ENCODE measurements at regions not wholly inside any gene's neighbourhood (a gene's known extent, or its start where the extent isn't known, plus 50 kb on each side); places are given as distances from the start of the nearest gene placed in this dataset.

DNA sequence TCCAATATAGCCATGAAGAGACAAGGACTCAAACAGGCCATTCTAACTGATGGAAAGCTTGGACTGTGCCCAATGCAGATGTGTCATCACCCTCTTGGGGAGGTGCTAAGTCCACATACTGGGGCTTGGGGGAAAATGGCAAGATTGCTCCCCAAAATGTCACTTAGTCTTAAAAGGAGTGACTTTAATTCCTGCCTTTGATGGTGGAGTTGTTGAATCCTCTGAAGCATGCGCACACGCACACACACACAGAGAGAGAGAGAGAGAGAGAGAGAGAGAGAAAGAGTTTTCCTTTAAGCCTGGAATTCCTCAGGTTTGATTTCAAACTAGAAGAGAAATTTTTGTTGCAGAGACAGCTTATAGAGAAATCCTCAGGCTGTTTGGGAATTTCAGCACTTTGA is 161.9 kb upstream of the GAS1 start:
- Histone ChIP-seq H3K27ac (ENCODE audit: low read length) (no peak overlapping the region), H3K9me3 (no peaks in the 10 kb centered on the region), H3K4me1 (ENCODE audit: control insufficient read depth in 1 of 2, extremely low read depth in 1 of 2, insufficient read depth in 2 of 2, low read length in 2 of 2) (no peaks in the 10 kb centered on the region), H3K4me3 (ENCODE audit: control insufficient read depth in 1 of 2, extremely low read depth in 1 of 2, low read length in 1 of 2) (no peak overlapping the region), H3K27me3 (replicated peaks in 1 of 2; ENCODE audit: control insufficient read depth in 2 of 2, extremely low read depth in 1 of 2, insufficient read depth in 2 of 2, low read length in 1 of 2) (no peaks in the 10 kb centered on the region), H3K36me3 (ENCODE audit: control insufficient read depth in 2 of 2, extremely low read depth in 1 of 2, insufficient read depth in 1 of 2, low read length in 1 of 2) (no peaks in the 10 kb centered on the region)
- Mint-ChIP-seq H3K36me3 (no peaks in the 10 kb centered on the region), H3K4me3 (no peak overlapping the region), H3K27me3 (peaks cover 7 to 9% of the 10 kb centered on the region in 2 donors), H3K9me3 (peaks cover 0 to 3% (median 0%) of the 10 kb centered on the region in 3 donors), H3K27ac (no peak overlapping the region), H3K4me1 (no peaks in the 10 kb centered on the region)
- POLR2A ChIA-PET = no interaction called here
- WGBS (ENCODE audit: insufficient coverage) = no CpG with 5 or more reads among the region's 2 CpGs
- no peak for DNase-seq
- ATAC-seq (replicated peaks in 1 of 4) = no peak
- CTCF ChIA-PET = no interaction called here

DNA sequence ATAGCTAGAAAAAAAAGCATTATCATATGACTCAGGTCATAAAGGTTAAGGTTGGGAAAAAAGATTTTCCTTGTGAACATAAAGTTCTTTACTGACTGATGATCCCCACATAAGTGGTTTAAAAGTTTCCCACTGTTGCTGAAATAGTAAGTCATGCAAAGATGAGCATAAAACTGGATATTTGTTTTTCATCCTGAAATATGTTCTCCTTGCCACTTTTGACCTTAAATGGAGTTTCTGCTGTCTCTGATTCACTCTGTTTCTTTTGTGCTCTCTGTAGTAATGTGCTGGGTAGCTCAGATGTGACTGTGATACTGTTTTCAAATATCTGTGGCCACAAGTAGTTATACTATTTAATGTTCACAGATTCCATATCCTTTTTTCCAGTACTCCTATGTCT is 162.5 kb upstream of the GAS1 start:
- no peak for DNase-seq
- no peak overlapping the region for H3K27ac Mint-ChIP-seq
- Histone ChIP-seq H3K36me3 (ENCODE audit: control insufficient read depth in 2 of 2, extremely low read depth in 1 of 2, insufficient read depth in 1 of 2, low read length in 1 of 2) (no peaks in the 10 kb centered on the region), H3K27ac (ENCODE audit: low read length) (no peak overlapping the region), H3K4me1 (ENCODE audit: control insufficient read depth in 1 of 2, extremely low read depth in 1 of 2, insufficient read depth in 2 of 2, low read length in 2 of 2) (no peaks in the 10 kb centered on the region), H3K4me3 (ENCODE audit: control insufficient read depth in 1 of 2, extremely low read depth in 1 of 2, low read length in 1 of 2) (no peak overlapping the region), H3K27me3 (replicated peaks in 1 of 2; ENCODE audit: control insufficient read depth in 2 of 2, extremely low read depth in 1 of 2, insufficient read depth in 2 of 2, low read length in 1 of 2) (no peaks in the 10 kb centered on the region), H3K9me3 (no peaks in the 10 kb centered on the region)
- H3K36me3 Mint-ChIP-seq = no peaks in the 10 kb centered on the region
- CTCF ChIA-PET = no interaction called here
- H3K27me3 Mint-ChIP-seq = peaks cover 7 to 9% of the 10 kb centered on the region in 2 donors
- POLR2A ChIA-PET = no interaction called here
- no peak for ATAC-seq (replicated peaks in 1 of 4)
- H3K4me3 Mint-ChIP-seq = no peak overlapping the region
- H3K9me3 Mint-ChIP-seq = peaks cover 0 to 3% (median 0%) of the 10 kb centered on the region in 3 donors
- no peaks in the 10 kb centered on the region for H3K4me1 Mint-ChIP-seq

DNA sequence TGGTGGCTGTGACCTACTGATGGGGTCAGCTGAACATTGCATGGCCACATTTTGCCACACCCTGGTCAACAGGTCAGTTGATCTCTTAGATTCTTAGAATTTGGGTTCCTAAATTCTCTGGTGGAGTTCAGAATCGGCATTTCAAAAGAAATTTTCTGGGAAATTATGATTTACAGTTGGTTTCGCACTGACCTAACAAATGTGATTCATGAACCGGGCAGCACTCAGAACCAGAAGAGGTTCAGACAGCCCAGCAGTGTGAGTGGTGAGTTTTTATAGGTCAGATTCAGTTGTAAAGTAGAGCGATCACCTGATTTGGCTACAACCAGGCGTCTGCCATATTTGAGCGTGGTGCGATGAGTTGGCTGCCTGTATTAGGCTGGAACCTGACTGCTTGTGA is 163.7 kb upstream of the GAS1 start:
- H3K27ac Mint-ChIP-seq = no peak overlapping the region
- no peaks in the 10 kb centered on the region for H3K36me3 Mint-ChIP-seq
- Histone ChIP-seq H3K27ac (ENCODE audit: low read length) (no peak overlapping the region), H3K4me3 (ENCODE audit: control insufficient read depth in 1 of 2, extremely low read depth in 1 of 2, low read length in 1 of 2) (no peak overlapping the region), H3K4me1 (ENCODE audit: control insufficient read depth in 1 of 2, extremely low read depth in 1 of 2, insufficient read depth in 2 of 2, low read length in 2 of 2) (no peaks in the 10 kb centered on the region), H3K36me3 (ENCODE audit: control insufficient read depth in 2 of 2, extremely low read depth in 1 of 2, insufficient read depth in 1 of 2, low read length in 1 of 2) (no peaks in the 10 kb centered on the region), H3K9me3 (no peaks in the 10 kb centered on the region), H3K27me3 (replicated peaks in 1 of 2; ENCODE audit: control insufficient read depth in 2 of 2, extremely low read depth in 1 of 2, insufficient read depth in 2 of 2, low read length in 1 of 2) (no peaks in the 10 kb centered on the region)
- ATAC-seq (replicated peaks in 1 of 4) (no peak), DNase-seq (no peak)
- 92% methylated on average over 3 of the region's 7 CpGs for WGBS (ENCODE audit: insufficient coverage)
- ChIA-PET CTCF (interaction anchor here in 1 of 2 donors (0.7 kb wide), 1 partner anchor 134 kb away, joined by 4 read pairs; no protein-coding TSS in a partner anchor), POLR2A (no interaction called here)
- H3K27me3 Mint-ChIP-seq = peaks cover 0 to 4% of the 10 kb centered on the region in 2 donors
- H3K4me1 Mint-ChIP-seq = no peaks in the 10 kb centered on the region
- peaks cover 0 to 9% (median 0%) of the 10 kb centered on the region in 3 donors for H3K9me3 Mint-ChIP-seq
- H3K4me3 Mint-ChIP-seq = no peak overlapping the region

DNA sequence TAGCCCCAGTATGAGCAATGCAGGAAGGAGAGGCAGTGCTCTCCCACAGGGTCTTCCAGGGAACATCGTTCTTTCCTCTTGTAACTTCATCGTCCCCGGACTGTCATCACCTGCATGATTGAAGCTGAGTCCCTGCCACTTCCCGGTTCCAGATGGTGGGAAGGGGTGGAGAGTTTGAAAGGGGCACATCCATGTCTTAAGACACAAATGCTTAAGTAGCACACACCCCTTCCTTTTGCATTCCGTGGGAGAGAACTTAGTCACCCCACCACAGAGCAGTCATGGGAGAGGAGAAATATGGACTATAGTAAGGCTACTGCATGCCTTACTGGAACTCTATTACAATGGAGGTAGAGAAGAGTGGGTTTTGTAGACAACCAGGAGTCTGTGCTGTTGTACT is 165.3 kb upstream of the GAS1 start:
- Histone ChIP-seq H3K4me3 (ENCODE audit: control insufficient read depth in 1 of 2, extremely low read depth in 1 of 2, low read length in 1 of 2) (no peak overlapping the region), H3K27ac (ENCODE audit: low read length) (no peak overlapping the region), H3K36me3 (ENCODE audit: control insufficient read depth in 2 of 2, extremely low read depth in 1 of 2, insufficient read depth in 1 of 2, low read length in 1 of 2) (no peaks in the 10 kb centered on the region), H3K9me3 (no peaks in the 10 kb centered on the region), H3K4me1 (ENCODE audit: control insufficient read depth in 1 of 2, extremely low read depth in 1 of 2, insufficient read depth in 2 of 2, low read length in 2 of 2) (no peaks in the 10 kb centered on the region), H3K27me3 (replicated peaks in 1 of 2; ENCODE audit: control insufficient read depth in 2 of 2, extremely low read depth in 1 of 2, insufficient read depth in 2 of 2, low read length in 1 of 2) (no peaks in the 10 kb centered on the region)
- no peaks in the 10 kb centered on the region for H3K4me1 Mint-ChIP-seq
- ATAC-seq (replicated peaks in 1 of 4) = no peak
- no peaks in the 10 kb centered on the region for H3K27me3 Mint-ChIP-seq
- H3K4me3 Mint-ChIP-seq = no peak overlapping the region
- POLR2A ChIA-PET = no interaction called here
- H3K36me3 Mint-ChIP-seq = no peaks in the 10 kb centered on the region
- 100% methylated on average over 1 of the region's 5 CpGs for WGBS (ENCODE audit: insufficient coverage)
- no peak for DNase-seq
- H3K27ac Mint-ChIP-seq = no peak overlapping the region
- H3K9me3 Mint-ChIP-seq = peaks cover 0 to 9% (median 0%) of the 10 kb centered on the region in 3 donors
- CTCF ChIA-PET = no interaction called here

DNA sequence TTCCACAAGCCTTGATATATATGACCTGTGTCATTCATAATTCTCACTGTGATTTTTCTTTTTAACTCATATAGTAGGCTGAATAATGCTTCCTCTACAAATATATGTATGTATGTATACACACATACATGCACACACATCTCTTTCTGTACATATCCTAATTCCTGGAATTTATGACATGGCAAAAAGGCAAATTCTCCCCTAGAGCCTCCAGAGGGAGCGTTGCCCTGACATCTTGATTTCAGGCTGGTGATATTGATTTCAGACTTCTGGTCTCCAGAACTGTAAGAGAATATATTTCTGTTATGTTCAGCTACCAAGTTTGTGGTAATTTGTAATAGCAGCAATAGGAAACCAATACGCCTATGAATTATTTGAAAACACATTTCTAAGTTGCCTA is 166.6 kb upstream of the GAS1 start:
- DNase-seq (no peak), ATAC-seq (replicated peaks in 1 of 4) (no peak)
- H3K9me3 Mint-ChIP-seq = peaks cover 0 to 9% (median 0%) of the 10 kb centered on the region in 3 donors
- no peaks in the 10 kb centered on the region for H3K4me1 Mint-ChIP-seq
- CTCF ChIA-PET = no interaction called here
- POLR2A ChIA-PET = no interaction called here
- H3K9me3 ChIP-seq = no peaks in the 10 kb centered on the region
- H3K27me3 ChIP-seq (replicated peaks in 1 of 2; ENCODE audit: control insufficient read depth in 2 of 2, extremely low read depth in 1 of 2, insufficient read depth in 2 of 2, low read length in 1 of 2) = no peaks in the 10 kb centered on the region
- no peaks in the 10 kb centered on the region for H3K4me1 ChIP-seq (ENCODE audit: control insufficient read depth in 1 of 2, extremely low read depth in 1 of 2, insufficient read depth in 2 of 2, low read length in 2 of 2)
- no peak overlapping the region for H3K4me3 ChIP-seq (ENCODE audit: control insufficient read depth in 1 of 2, extremely low read depth in 1 of 2, low read length in 1 of 2)
- H3K27me3 Mint-ChIP-seq = no peaks in the 10 kb centered on the region
- no peak overlapping the region for H3K4me3 Mint-ChIP-seq
- H3K36me3 ChIP-seq (ENCODE audit: control insufficient read depth in 2 of 2, extremely low read depth in 1 of 2, insufficient read depth in 1 of 2, low read length in 1 of 2) = no peaks in the 10 kb centered on the region
- no CpG with 5 or more reads among the region's 2 CpGs for WGBS (ENCODE audit: insufficient coverage)
- no peak overlapping the region for H3K27ac ChIP-seq (ENCODE audit: low read length)
- no peaks in the 10 kb centered on the region for H3K36me3 Mint-ChIP-seq
- H3K27ac Mint-ChIP-seq = no peak overlapping the region

DNA sequence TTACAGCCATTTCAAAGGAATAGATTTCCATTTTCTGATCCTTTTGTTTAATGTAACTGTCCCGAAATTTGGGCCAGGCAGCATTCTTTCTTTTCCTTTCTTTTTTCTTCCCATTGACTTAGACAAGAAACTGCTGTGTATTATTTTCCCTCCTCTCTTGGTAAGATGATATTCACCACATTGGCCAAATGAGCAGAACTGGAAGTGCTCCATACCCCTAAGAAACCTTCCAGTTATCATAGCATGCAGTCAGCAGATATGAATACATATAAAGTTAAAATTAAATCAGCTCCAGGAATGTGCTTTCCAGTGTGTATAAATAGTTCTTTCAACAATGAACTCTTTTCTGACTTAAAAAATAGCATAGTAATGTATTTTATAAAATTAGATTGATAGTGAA is 168.5 kb upstream of the GAS1 start:
- H3K27me3 ChIP-seq (replicated peaks in 1 of 2; ENCODE audit: control insufficient read depth in 2 of 2, extremely low read depth in 1 of 2, insufficient read depth in 2 of 2, low read length in 1 of 2) = peaks cover 0 to 3% of the 10 kb centered on the region in 2 experiments
- Mint-ChIP-seq H3K4me1 (no peaks in the 10 kb centered on the region), H3K36me3 (no peaks in the 10 kb centered on the region), H3K9me3 (peaks cover 0 to 9% (median 0%) of the 10 kb centered on the region in 3 donors), H3K4me3 (no peak overlapping the region), H3K27me3 (peaks cover 5 to 9% of the 10 kb centered on the region in 2 donors), H3K27ac (no peak overlapping the region)
- CTCF ChIA-PET = no interaction called here
- WGBS (ENCODE audit: insufficient coverage) = 57% methylated on average over 1 of the region's 1 CpG
- no peak overlapping the region for H3K4me3 ChIP-seq (ENCODE audit: control insufficient read depth in 1 of 2, extremely low read depth in 1 of 2, low read length in 1 of 2)
- POLR2A ChIA-PET = no interaction called here
- no peaks in the 10 kb centered on the region for H3K9me3 ChIP-seq
- no peaks in the 10 kb centered on the region for H3K36me3 ChIP-seq (ENCODE audit: control insufficient read depth in 2 of 2, extremely low read depth in 1 of 2, insufficient read depth in 1 of 2, low read length in 1 of 2)
- ATAC-seq (replicated peaks in 1 of 4) (no peak), DNase-seq (no peak)
- no peak overlapping the region for H3K27ac ChIP-seq (ENCODE audit: low read length)
- no peaks in the 10 kb centered on the region for H3K4me1 ChIP-seq (ENCODE audit: control insufficient read depth in 1 of 2, extremely low read depth in 1 of 2, insufficient read depth in 2 of 2, low read length in 2 of 2)

DNA sequence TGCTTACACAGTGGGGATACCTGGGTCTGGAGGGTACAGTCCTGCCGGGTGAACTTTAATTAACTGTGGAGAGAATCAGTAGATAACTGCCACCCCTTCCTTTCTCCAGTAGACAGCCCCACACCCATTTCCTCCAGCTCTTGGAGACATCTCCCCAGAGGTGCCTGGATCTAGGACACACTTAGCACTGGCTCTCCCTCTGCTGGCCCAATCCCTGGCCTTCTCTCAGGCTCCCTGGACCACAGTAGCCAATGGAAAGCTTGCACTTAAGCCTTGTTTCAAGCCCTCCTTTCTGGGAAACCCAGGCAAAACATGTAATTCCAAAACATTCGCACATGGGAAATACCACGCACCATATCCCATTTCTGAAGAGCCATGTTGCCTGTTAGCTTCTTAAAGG is 169.2 kb upstream of the GAS1 start:
- Histone ChIP-seq H3K27ac (ENCODE audit: low read length) (no peak overlapping the region), H3K4me1 (ENCODE audit: control insufficient read depth in 1 of 2, extremely low read depth in 1 of 2, insufficient read depth in 2 of 2, low read length in 2 of 2) (no peaks in the 10 kb centered on the region), H3K27me3 (replicated peaks in 1 of 2; ENCODE audit: control insufficient read depth in 2 of 2, extremely low read depth in 1 of 2, insufficient read depth in 2 of 2, low read length in 1 of 2) (peaks cover 0 to 3% of the 10 kb centered on the region in 2 experiments), H3K9me3 (no peaks in the 10 kb centered on the region), H3K4me3 (ENCODE audit: control insufficient read depth in 1 of 2, extremely low read depth in 1 of 2, low read length in 1 of 2) (no peak overlapping the region), H3K36me3 (ENCODE audit: control insufficient read depth in 2 of 2, extremely low read depth in 1 of 2, insufficient read depth in 1 of 2, low read length in 1 of 2) (no peaks in the 10 kb centered on the region)
- H3K4me3 Mint-ChIP-seq = no peak overlapping the region
- ChIA-PET POLR2A (no interaction called here), CTCF (no interaction called here)
- no peak for ATAC-seq (replicated peaks in 1 of 4)
- H3K27ac Mint-ChIP-seq = no peak overlapping the region
- H3K9me3 Mint-ChIP-seq = peaks cover 0 to 8% (median 0%) of the 10 kb centered on the region in 3 donors
- DNase-seq = no peak
- 100% methylated on average over 2 of the region's 3 CpGs for WGBS (ENCODE audit: insufficient coverage)
- H3K27me3 Mint-ChIP-seq = peaks cover 5 to 9% of the 10 kb centered on the region in 2 donors
- no peaks in the 10 kb centered on the region for H3K36me3 Mint-ChIP-seq
- H3K4me1 Mint-ChIP-seq = no peaks in the 10 kb centered on the region

All from T-cell (primary cell).